ENCODE measurements at regions not wholly inside any gene's neighbourhood (a gene's known extent, or its start where the extent isn't known, plus 50 kb on each side); places are given as distances from the start of the nearest gene placed in this dataset.

- Histone ChIP-seq H3K9me1 (ENCODE audit: control insufficient read depth, extremely low read depth, insufficient read depth, low read length) (no peaks in the 10 kb centered on the region), H3K36me3 (ENCODE audit: control insufficient read depth in 2 of 2, extremely low read depth in 1 of 2, insufficient read depth in 2 of 2, low read length in 2 of 2) (no peaks in the 10 kb centered on the region), H3K4me1 (ENCODE audit: control insufficient read depth, extremely low read depth, insufficient read depth, low read length) (no peaks in the 10 kb centered on the region), H3K79me2 (ENCODE audit: control insufficient read depth, insufficient read depth, low read length) (no peaks in the 10 kb centered on the region), H3K27ac (ENCODE audit: control insufficient read depth, insufficient read depth, low read length) (no peak overlapping the region), H3K27me3 (ENCODE audit: control insufficient read depth, extremely low read depth, insufficient read depth, low read length) (no peaks in the 10 kb centered on the region), H3K9ac (ENCODE audit: control insufficient read depth, extremely low read depth, insufficient read depth, low read length) (no peak overlapping the region), H3K4me2 (ENCODE audit: control insufficient read depth, extremely low read depth, insufficient read depth, low read depth, low read length) (no peak overlapping the region), H2AFZ (ENCODE audit: control insufficient read depth, low read length) (no peak overlapping the region), H3K4me3 (ENCODE audit: control insufficient read depth in 2 of 3, extremely low read depth in 1 of 3, insufficient read depth in 2 of 3, low read depth in 1 of 3, low read length in 3 of 3) (no peak overlapping the region), H4K20me1 (ENCODE audit: control insufficient read depth, extremely low read depth, insufficient read depth, low read length) (no peaks in the 10 kb centered on the region), H3K9me3 (ENCODE audit: control insufficient read depth, low read depth, low read length) (no peaks in the 10 kb centered on the region)
- DNase-seq (ENCODE audit: low read depth, low spot score) (no peak), FAIRE-seq (no peak)
- TF ChIP-seq CTCF (optimal IDR thresholded peaks at IDR 0.05 in 1 of 3, IDR thresholded peaks at IDR 0.05 in 1 of 3, conservative IDR thresholded peaks at IDR 0.05 in 1 of 3; ENCODE audit: extremely low read depth in 1 of 3, insufficient read depth in 2 of 3, low read length in 3 of 3): no peak
- no peak for TF ChIP-seq EZH2 (IDR thresholded peaks at IDR 0.05; ENCODE audit: low read length)
- dilution Hi-C loops (cut with MboI; ENCODE audit: extremely low pct_ligation_motif_present, low sequenced_read_pairs): no loop called here
Measured at GRCh38 chr11:98600103-98600502, 420.6 kb upstream of the CNTN5 start.

- Histone ChIP-seq H3K27me3 (ENCODE audit: control insufficient read depth, extremely low read depth, insufficient read depth, low read length) (no peaks in the 10 kb centered on the region), H4K20me1 (ENCODE audit: control insufficient read depth, extremely low read depth, insufficient read depth, low read length) (no peaks in the 10 kb centered on the region), H2AFZ (ENCODE audit: control insufficient read depth, low read length) (no peak overlapping the region), H3K79me2 (ENCODE audit: control insufficient read depth, insufficient read depth, low read length) (no peaks in the 10 kb centered on the region), H3K4me1 (ENCODE audit: control insufficient read depth, extremely low read depth, insufficient read depth, low read length) (no peaks in the 10 kb centered on the region), H3K9ac (ENCODE audit: control insufficient read depth, extremely low read depth, insufficient read depth, low read length) (no peak overlapping the region), H3K4me2 (ENCODE audit: control insufficient read depth, extremely low read depth, insufficient read depth, low read depth, low read length) (no peak overlapping the region), H3K9me3 (ENCODE audit: control insufficient read depth, low read depth, low read length) (no peaks in the 10 kb centered on the region), H3K4me3 (ENCODE audit: control insufficient read depth in 2 of 3, extremely low read depth in 1 of 3, insufficient read depth in 2 of 3, low read depth in 1 of 3, low read length in 3 of 3) (no peak overlapping the region), H3K27ac (ENCODE audit: control insufficient read depth, insufficient read depth, low read length) (no peak overlapping the region), H3K36me3 (ENCODE audit: control insufficient read depth in 2 of 2, extremely low read depth in 1 of 2, insufficient read depth in 2 of 2, low read length in 2 of 2) (no peaks in the 10 kb centered on the region), H3K9me1 (ENCODE audit: control insufficient read depth, extremely low read depth, insufficient read depth, low read length) (no peaks in the 10 kb centered on the region)
- TF ChIP-seq CTCF (optimal IDR thresholded peaks at IDR 0.05 in 1 of 3, IDR thresholded peaks at IDR 0.05 in 1 of 3, conservative IDR thresholded peaks at IDR 0.05 in 1 of 3; ENCODE audit: extremely low read depth in 1 of 3, insufficient read depth in 2 of 3, low read length in 3 of 3): no peak
- no peak for TF ChIP-seq EZH2 (IDR thresholded peaks at IDR 0.05; ENCODE audit: low read length)
- no peak for FAIRE-seq
- DNase-seq (ENCODE audit: low read depth, low spot score): no peak
- dilution Hi-C loops (cut with MboI; ENCODE audit: extremely low pct_ligation_motif_present, low sequenced_read_pairs): no loop called here
Measured at GRCh38 chr11:98600786-98601773, 419.7 kb upstream of the CNTN5 start.
